Fibroblast of lung (primary cell): ENCODE measurements at regions not wholly inside any gene's neighbourhood (a gene's known extent, or its start where the extent isn't known, plus 50 kb on each side); places are given as distances from the start of the nearest gene placed in this dataset.

ENCODE experiments used
- CTCF ChIP-seq, 2 donors: IDR thresholded peaks in 1 of 2; conservative IDR thresholded peaks in 1 of 2; 1 replicate in 1 of 2; 2 replicates in 1 of 2; pipeline ENCODE4 v1.5.1; 2011 to 2012; ENCODE audit warnings: low read length in 2 of 2, control low read depth in 1 of 2, inconsistent platforms in 1 of 2, low read depth in 1 of 2, mild to moderate bottlenecking in 1 of 2
- EZH2 ChIP-seq: IDR thresholded peaks from 2 replicates; pipeline ENCODE4 v1.5.1; 2012; ENCODE audit warnings: low read length, control low read depth, mild to moderate bottlenecking; ENCODE audit errors: missing control alignments

GRCh38 chr9:89975024-89975423 is 370.2 kb downstream of the GADD45G start:
- TF ChIP-seq CTCF (conservative IDR thresholded peaks at IDR 0.05 in 1 of 2, IDR thresholded peaks at IDR 0.05 in 1 of 2; ENCODE audit: low read depth in 1 of 2, low read length in 2 of 2) (no peak), EZH2 (no peak)
